Astrocyte of the spinal cord (primary cell): ENCODE measurements at regions not wholly inside any gene's neighbourhood (a gene's known extent, or its start where the extent isn't known, plus 50 kb on each side); places are given as distances from the start of the nearest gene placed in this dataset.
"Not testable (repeated sequence)": the region's sequence is repeated elsewhere in the genome, so short reads cannot be mapped to it uniquely, and the experiment has no call there.

Experiments used
- DNase-seq: peaks from one replicate; pipeline ENCODE4 v3.0.0; 2011; ENCODE audit warnings: low read depth, low spot score
- H3K4me3 ChIP-seq: 2 replicates; pipeline ENCODE4 v1.5.1; 2011; ENCODE audit warnings: low read depth, mild to moderate bottlenecking, low read length, moderate library complexity
- CTCF ChIP-seq: IDR thresholded peaks from 2 replicates; pipeline ENCODE4 v1.5.1; 2012; ENCODE audit warnings: low read depth, mild to moderate bottlenecking, low read length, inconsistent platforms
- in situ Hi-C: cut with HindIII; loops from 2 replicates; pipeline ENCODE4 v1.10.0; 2017; ENCODE audit warnings: low sequenced_read_pairs

DNA sequence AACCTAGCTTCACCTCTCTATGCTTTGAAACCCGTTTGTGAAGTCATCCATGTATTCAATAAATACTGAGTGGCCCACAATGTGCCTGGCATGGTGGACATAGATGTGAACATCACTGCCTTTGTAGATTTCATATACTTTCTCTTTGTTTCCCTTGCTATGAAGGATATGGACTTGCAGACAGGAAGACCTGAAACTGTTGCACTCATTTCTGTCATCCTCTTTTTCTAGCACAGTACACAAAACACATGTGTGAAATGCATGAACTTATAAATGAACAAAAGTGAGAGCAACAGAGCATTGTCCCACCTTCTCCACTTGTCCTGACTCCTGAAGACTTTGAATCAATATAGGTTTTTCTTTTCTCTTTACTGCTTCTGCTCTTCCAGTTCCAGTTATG lies 249.4 kb upstream of the LINC00305 start:
- no peak overlapping the region for H3K4me3 ChIP-seq
- DNase-seq: no peak
- TF ChIP-seq CTCF: no peak
- in situ Hi-C loops: no loop called here

- in situ Hi-C loops: no loop called here
- H3K4me3 ChIP-seq: no peak overlapping the region
- TF ChIP-seq CTCF: no peak
- DNase-seq: no peak
Observed at GRCh38 chr18:64392202-64392601, 243.3 kb upstream of the LINC00305 start.

- DNase-seq: no peak
- no peak for TF ChIP-seq CTCF
- in situ Hi-C loops: no loop called here
- no peak overlapping the region for H3K4me3 ChIP-seq
Observed at GRCh38 chr18:64384101-64384500, 235.2 kb upstream of the LINC00305 start.

DNA sequence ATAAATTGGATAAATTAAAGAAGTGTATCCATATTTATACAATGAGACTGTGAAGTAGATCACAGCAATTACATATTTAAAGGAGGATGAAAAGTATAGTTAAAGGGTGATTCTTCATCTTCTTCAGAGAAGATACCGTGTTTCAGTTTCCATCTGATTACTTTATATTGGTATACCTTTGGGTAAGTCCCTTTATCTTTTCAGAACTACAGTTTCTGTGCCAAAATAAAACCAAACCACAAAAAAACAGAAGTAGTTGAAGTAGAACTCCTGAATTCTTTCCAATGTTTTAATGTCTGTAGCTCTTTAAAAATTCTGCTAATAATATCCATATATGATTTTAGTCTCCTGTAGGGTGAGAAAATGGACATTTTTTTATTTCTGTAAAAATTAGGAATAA lies 231.2 kb upstream of the LINC00305 start:
- DNase-seq: no peak
- in situ Hi-C loops: no loop called here
- no peak for TF ChIP-seq CTCF
- no peak overlapping the region for H3K4me3 ChIP-seq

DNA sequence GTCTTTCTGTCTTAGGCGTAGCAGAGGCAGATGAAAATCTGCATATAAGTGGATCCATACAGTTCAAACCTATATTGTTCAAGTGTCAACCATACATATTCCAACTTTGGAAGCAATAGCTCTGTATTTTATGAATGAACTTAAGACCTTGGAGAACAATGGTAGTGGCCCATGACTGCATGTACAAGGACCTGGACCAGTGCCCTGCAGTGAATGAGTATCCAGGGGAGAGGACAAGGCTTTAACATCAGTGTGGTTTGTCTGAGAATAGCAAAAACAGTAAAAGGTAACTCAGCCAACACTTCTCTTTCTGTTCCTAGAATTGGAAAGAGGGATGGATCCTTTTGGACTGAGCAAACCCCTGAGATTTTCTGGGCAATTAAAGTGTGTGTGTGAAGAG lies 230.8 kb upstream of the LINC00305 start:
- no peak for DNase-seq
- in situ Hi-C loops: no loop called here
- TF ChIP-seq CTCF: no peak
- no peak overlapping the region for H3K4me3 ChIP-seq

DNA sequence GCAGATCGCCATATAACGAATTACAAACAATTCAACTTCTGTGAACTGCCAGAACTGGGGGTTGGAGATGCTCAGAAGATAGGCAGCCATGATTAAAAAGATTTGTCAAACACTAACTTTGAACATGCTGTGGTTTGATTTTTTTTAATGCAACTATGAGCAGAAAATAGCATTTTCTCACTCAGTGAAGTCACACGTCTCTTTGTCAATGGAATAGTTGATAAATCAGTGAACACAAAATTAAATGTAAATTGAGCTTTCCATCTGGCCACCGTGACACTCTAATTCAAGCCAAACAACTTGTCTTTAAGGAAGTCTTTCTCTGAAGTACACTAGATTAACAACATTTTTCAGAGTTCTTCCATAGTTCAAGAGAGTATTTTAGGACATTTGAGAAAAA lies 228.6 kb upstream of the LINC00305 start:
- no peak overlapping the region for H3K4me3 ChIP-seq
- no peak for TF ChIP-seq CTCF
- no peak for DNase-seq
- in situ Hi-C loops: no loop called here

- in situ Hi-C loops: no loop called here
- no peak for DNase-seq
- no peak overlapping the region for H3K4me3 ChIP-seq
- TF ChIP-seq CTCF: no peak
Observed at GRCh38 chr18:64372850-64373249, 224.0 kb upstream of the LINC00305 start.

DNA sequence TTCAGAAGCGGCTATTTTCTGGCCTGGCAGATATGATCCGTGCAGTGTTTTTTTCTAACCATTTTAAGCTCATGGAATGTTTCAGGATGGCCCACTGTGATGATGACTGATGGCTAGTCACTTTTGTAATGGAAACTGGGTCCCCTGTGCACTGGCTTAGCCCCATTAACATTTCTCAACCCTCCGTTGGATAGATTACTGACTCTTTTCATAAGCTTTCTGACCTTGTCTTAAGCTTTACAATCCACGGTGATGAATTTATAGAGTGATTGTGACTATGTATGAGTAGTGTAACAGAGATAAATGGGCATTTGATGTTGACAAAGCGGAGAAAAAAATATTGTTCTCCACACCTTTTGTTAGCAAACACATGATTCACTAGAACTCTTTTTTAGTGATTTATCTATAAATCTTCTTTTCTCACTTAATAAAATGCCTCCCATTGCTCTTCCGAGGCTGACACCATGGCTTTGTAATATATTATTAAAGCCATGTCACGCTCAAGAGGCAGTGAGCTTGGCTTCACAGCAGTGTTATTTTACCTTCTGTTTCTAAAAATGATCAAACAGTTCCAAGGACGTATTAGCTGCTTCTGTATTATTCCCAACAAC lies 221.0 kb upstream of the LINC00305 start:
- in situ Hi-C loops, DNase-seq, H3K4me3 ChIP-seq: not testable (repeated sequence)
